Femur (tissue), 1 donor: ENCODE measurements at regions not wholly inside any gene's neighbourhood (a gene's known extent, or its start where the extent isn't known, plus 50 kb on each side); places are given as distances from the start of the nearest gene placed in this dataset.

Source experiments
- DNase-seq: peaks from one replicate; pipeline ENCODE4 v3.0.0-alpha.2; 2017

- no peak for DNase-seq
Observed at GRCh38 chr5:22970956-22971618, 117.9 kb upstream of the CDH12 start.

GRCh38 chr5:22970491-22970890, 117.3 kb upstream of the CDH12 start:
- no peak for DNase-seq

- no peak for DNase-seq
Observed at GRCh38 chr5:22968386-22968785, 115.2 kb upstream of the CDH12 start.

GRCh38 chr5:22965960-22966359, 112.8 kb upstream of the CDH12 start:
- no peak for DNase-seq

- DNase-seq: no peak
Observed at GRCh38 chr5:22964632-22965031, 111.5 kb upstream of the CDH12 start.

GRCh38 chr5:22958462-22959262, 105.5 kb upstream of the CDH12 start:
- DNase-seq: no peak

- DNase-seq: no peak
Observed at GRCh38 chr5:22947921-22948320, 94.8 kb upstream of the CDH12 start.

- no peak for DNase-seq
Observed at GRCh38 chr5:22938362-22938761, 85.2 kb upstream of the CDH12 start.

- DNase-seq: no peak
Observed at GRCh38 chr5:22928821-22929482, 75.8 kb upstream of the CDH12 start.

- no peak for DNase-seq
Observed at GRCh38 chr5:22926574-22926973, 73.4 kb upstream of the CDH12 start.

- DNase-seq: no peak
Observed at GRCh38 chr5:22918511-22918910, 65.4 kb upstream of the CDH12 start.

- DNase-seq: no peak
Observed at GRCh38 chr5:22916393-22916792, 63.2 kb upstream of the CDH12 start.

- DNase-seq: no peak
Observed at GRCh38 chr5:22911019-22911418, 57.9 kb upstream of the CDH12 start.

GRCh38 chr5:22910523-22910922, 57.4 kb upstream of the CDH12 start:
- no peak for DNase-seq

- DNase-seq: no peak
Observed at GRCh38 chr5:22908586-22908985, 55.4 kb upstream of the CDH12 start.

- DNase-seq: no peak
Observed at GRCh38 chr5:22908129-22908528, 55.0 kb upstream of the CDH12 start.
